Astrocyte (in vitro differentiated cells and primary cell): ENCODE measurements at regions not wholly inside any gene's neighbourhood (a gene's known extent, or its start where the extent isn't known, plus 50 kb on each side); places are given as distances from the start of the nearest gene placed in this dataset.

Experiments used
- DNase-seq: peaks from one replicate; pipeline ENCODE4 v3.0.0-alpha.2; 2010; ENCODE audit warnings: low read depth
- FAIRE-seq: peaks from 2 replicates; lab custom pipeline; 2011; peaks lifted over from hg19 to GRCh38; lab: Jason Lieb, UNC
- H2AFZ ChIP-seq: 2 replicates; pipeline ENCODE4 v1.6.0; 2012; ENCODE audit warnings: low read depth, low read length, inconsistent platforms
- H3K27ac ChIP-seq: 2 replicates; pipeline ENCODE4 v1.5.1; 2011; ENCODE audit warnings: low read depth, low read length, inconsistent platforms
- H3K27me3 ChIP-seq: 2 replicates; pipeline ENCODE4 v1.6.0; 2011; ENCODE audit warnings: low read length, inconsistent platforms; ENCODE audit not compliant: insufficient read depth
- H3K36me3 ChIP-seq: 2 replicates; pipeline ENCODE4 v1.5.1; 2011; ENCODE audit warnings: low read length, inconsistent platforms; ENCODE audit not compliant: insufficient read depth
- H3K4me1 ChIP-seq: 2 replicates; pipeline ENCODE4 v1.5.1; 2011; ENCODE audit warnings: low read length, inconsistent platforms; ENCODE audit not compliant: insufficient read depth
- H3K4me2 ChIP-seq: 2 replicates; pipeline ENCODE4 v1.6.0; 2012; ENCODE audit warnings: low read length, inconsistent platforms
- H3K4me3 ChIP-seq: 2 replicates; pipeline ENCODE4 v1.5.1; 2011; ENCODE audit warnings: low read depth, mild to moderate bottlenecking, low read length, inconsistent platforms; ENCODE audit not compliant: insufficient read depth
- H3K79me2 ChIP-seq: 2 replicates; pipeline ENCODE4 v1.6.0; 2012; ENCODE audit warnings: mild to moderate bottlenecking, low read length, inconsistent platforms; ENCODE audit not compliant: insufficient read depth
- H3K9ac ChIP-seq: 2 replicates; pipeline ENCODE4 v1.6.0; 2012; ENCODE audit warnings: mild to moderate bottlenecking, low read length, inconsistent platforms
- H3K9me3 ChIP-seq: 2 replicates; pipeline ENCODE4 v1.5.1; 2012; ENCODE audit warnings: low read depth, mild to moderate bottlenecking, low read length, inconsistent platforms; ENCODE audit not compliant: insufficient read depth
- H4K20me1 ChIP-seq: 2 replicates; pipeline ENCODE4 v1.6.0; 2012; ENCODE audit warnings: low read length, inconsistent platforms; ENCODE audit not compliant: insufficient read depth
- H3K27ac Mint-ChIP-seq: one replicate; pipeline ENCODE4 v1.8.0; 2021; ENCODE audit warnings: mild to moderate bottlenecking, mixed read lengths; ENCODE audit not compliant: unreplicated experiment
- H3K27me3 Mint-ChIP-seq: one replicate; pipeline ENCODE4 v1.8.0; 2021; ENCODE audit warnings: low read depth, mixed read lengths; ENCODE audit not compliant: unreplicated experiment
- H3K36me3 Mint-ChIP-seq: one replicate; pipeline ENCODE4 v1.8.0; 2021; ENCODE audit warnings: low read depth, mixed read lengths; ENCODE audit not compliant: unreplicated experiment
- H3K4me1 Mint-ChIP-seq: one replicate; pipeline ENCODE4 v1.8.0; 2021; ENCODE audit warnings: low read depth, mixed read lengths; ENCODE audit not compliant: unreplicated experiment
- H3K4me3 Mint-ChIP-seq: one replicate; pipeline ENCODE4 v1.8.0; 2021; ENCODE audit warnings: mild to moderate bottlenecking, moderate library complexity, mixed read lengths; ENCODE audit not compliant: unreplicated experiment
- H3K9me3 Mint-ChIP-seq: one replicate; pipeline ENCODE4 v1.8.0; 2021; ENCODE audit warnings: mild to moderate bottlenecking, mixed read lengths; ENCODE audit not compliant: unreplicated experiment
- CTCF ChIP-seq: IDR thresholded peaks from 2 replicates; pipeline ENCODE4 v1.5.1; 2011; ENCODE audit warnings: low read depth, mild to moderate bottlenecking, inconsistent platforms, low read length, moderate library complexity; ENCODE audit not compliant: insufficient read depth
- EZH2 ChIP-seq: IDR thresholded peaks from 2 replicates; pipeline ENCODE4 v1.6.1; 2012; ENCODE audit warnings: mild to moderate bottlenecking, low read length, inconsistent platforms; ENCODE audit not compliant: insufficient read depth

DNA sequence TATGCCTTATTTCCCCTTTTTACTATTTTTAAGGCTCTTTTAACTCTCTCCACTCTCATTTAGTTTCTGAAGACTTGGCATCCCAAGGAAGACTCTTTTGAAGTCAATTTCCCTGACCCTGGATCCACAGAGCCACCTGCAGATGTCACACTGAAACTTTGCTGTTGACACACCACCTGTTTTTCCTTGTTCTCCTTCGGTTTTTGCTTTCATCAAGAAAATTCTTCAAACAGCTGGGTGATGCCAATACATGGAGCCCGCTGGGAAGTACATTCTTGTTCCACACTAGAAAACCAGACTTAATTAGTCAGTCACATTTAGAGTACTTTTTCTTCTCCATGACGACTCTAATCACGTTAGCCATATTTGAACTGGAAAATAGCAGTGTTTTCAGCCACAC lies 293.9 kb downstream of the PDGFC start:
- TF ChIP-seq CTCF, result no peak
- no peak for TF ChIP-seq EZH2
- Histone ChIP-seq H3K9ac (no peak overlapping the region), H4K20me1 (no peaks in the 10 kb centered on the region), H3K9me3 (no peaks in the 10 kb centered on the region), H3K4me1 (peaks cover 9% of the 10 kb centered on the region), H2AFZ (no peak overlapping the region), H3K79me2 (no peaks in the 10 kb centered on the region), H3K27ac (no peak overlapping the region), H3K4me2 (no peak overlapping the region), H3K36me3 (no peaks in the 10 kb centered on the region), H3K4me3 (no peak overlapping the region), H3K27me3 (no peaks in the 10 kb centered on the region)
- FAIRE-seq (no peak), DNase-seq (no peak)
- H3K27ac Mint-ChIP-seq, result no peak overlapping the region
- H3K9me3 Mint-ChIP-seq, result no peaks in the 10 kb centered on the region
- no peaks in the 10 kb centered on the region for H3K36me3 Mint-ChIP-seq
- peaks cover 28% of the 10 kb centered on the region for H3K4me1 Mint-ChIP-seq
- H3K27me3 Mint-ChIP-seq, result no peaks in the 10 kb centered on the region
- H3K4me3 Mint-ChIP-seq, result no peak overlapping the region

DNA sequence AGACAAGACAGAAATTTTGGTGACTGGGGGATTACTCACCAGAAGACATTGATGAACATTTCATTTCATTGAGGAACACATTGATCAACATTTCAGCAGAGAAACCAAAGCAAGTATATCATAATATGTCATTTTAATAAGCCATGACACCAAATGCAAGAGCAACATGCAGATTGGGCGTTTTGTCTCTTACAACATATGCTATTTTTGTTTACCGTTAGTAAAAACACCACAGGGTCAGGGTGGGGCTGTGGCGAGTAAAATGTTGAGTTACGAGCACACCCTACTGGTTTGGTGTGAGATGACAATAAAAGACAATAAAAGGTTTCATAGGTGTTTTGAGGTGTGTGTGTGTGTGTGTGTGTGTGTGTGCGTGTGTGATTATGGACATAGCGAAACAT lies 294.5 kb downstream of the PDGFC start:
- H3K9ac ChIP-seq, result no peak overlapping the region
- Mint-ChIP-seq H3K27me3 (no peaks in the 10 kb centered on the region), H3K9me3 (no peaks in the 10 kb centered on the region), H3K4me1 (peaks cover 28% of the 10 kb centered on the region), H3K27ac (peak overlapping the region; percentile 86), H3K4me3 (no peak overlapping the region), H3K36me3 (no peaks in the 10 kb centered on the region)
- DNase-seq (peak; percentile 51), FAIRE-seq (peak; percentile 72)
- peaks cover 13% of the 10 kb centered on the region for H3K4me1 ChIP-seq
- H4K20me1 ChIP-seq, result no peaks in the 10 kb centered on the region
- H2AFZ ChIP-seq, result peak overlapping the region; percentile 48
- no peak for TF ChIP-seq EZH2
- peak; percentile 34 for TF ChIP-seq CTCF
- no peaks in the 10 kb centered on the region for H3K79me2 ChIP-seq
- H3K4me2 ChIP-seq, result peak overlapping the region; percentile 27
- no peaks in the 10 kb centered on the region for H3K27me3 ChIP-seq
- no peaks in the 10 kb centered on the region for H3K36me3 ChIP-seq
- H3K9me3 ChIP-seq, result no peaks in the 10 kb centered on the region
- peak overlapping the region; percentile 34 for H3K27ac ChIP-seq
- no peak overlapping the region for H3K4me3 ChIP-seq

- H3K4me3 Mint-ChIP-seq, result no peak overlapping the region
- peaks cover 28% of the 10 kb centered on the region for H3K4me1 Mint-ChIP-seq
- H3K79me2 ChIP-seq, result no peaks in the 10 kb centered on the region
- H3K9me3 Mint-ChIP-seq, result no peaks in the 10 kb centered on the region
- H3K9ac ChIP-seq, result no peak overlapping the region
- no peaks in the 10 kb centered on the region for H4K20me1 ChIP-seq
- H3K36me3 Mint-ChIP-seq, result no peaks in the 10 kb centered on the region
- no peaks in the 10 kb centered on the region for H3K9me3 ChIP-seq
- peak overlapping the region; percentile 86 for H3K27ac Mint-ChIP-seq
- no peaks in the 10 kb centered on the region for H3K27me3 ChIP-seq
- peaks cover 13% of the 10 kb centered on the region for H3K4me1 ChIP-seq
- peak; percentile 21 for DNase-seq
- H3K27me3 Mint-ChIP-seq, result no peaks in the 10 kb centered on the region
- peak; percentile 5 for FAIRE-seq
- no peak overlapping the region for H3K4me2 ChIP-seq
- TF ChIP-seq EZH2 (no peak), CTCF (no peak)
- H2AFZ ChIP-seq, result no peak overlapping the region
- H3K36me3 ChIP-seq, result no peaks in the 10 kb centered on the region
- peak overlapping the region; percentile 34 for H3K27ac ChIP-seq
- no peak overlapping the region for H3K4me3 ChIP-seq
Observed at GRCh38 chr4:156676116-156676851, 295.3 kb downstream of the PDGFC start.
